Right renal cortex interstitium (tissue), 3 donors: ENCODE measurements at regions not wholly inside any gene's neighbourhood (a gene's known extent, or its start where the extent isn't known, plus 50 kb on each side); places are given as distances from the start of the nearest gene placed in this dataset.

Source experiments
- DNase-seq, 3 donors: peaks; one replicate each; pipeline ENCODE4 v3.0.0-alpha.2; 2013; ENCODE audit warnings: low read depth in 3 of 3, low spot score in 2 of 3

GRCh38 chr9:84570482-84571154 lies 98.9 kb upstream of the NTRK2 start:
- DNase-seq: no peak

DNA sequence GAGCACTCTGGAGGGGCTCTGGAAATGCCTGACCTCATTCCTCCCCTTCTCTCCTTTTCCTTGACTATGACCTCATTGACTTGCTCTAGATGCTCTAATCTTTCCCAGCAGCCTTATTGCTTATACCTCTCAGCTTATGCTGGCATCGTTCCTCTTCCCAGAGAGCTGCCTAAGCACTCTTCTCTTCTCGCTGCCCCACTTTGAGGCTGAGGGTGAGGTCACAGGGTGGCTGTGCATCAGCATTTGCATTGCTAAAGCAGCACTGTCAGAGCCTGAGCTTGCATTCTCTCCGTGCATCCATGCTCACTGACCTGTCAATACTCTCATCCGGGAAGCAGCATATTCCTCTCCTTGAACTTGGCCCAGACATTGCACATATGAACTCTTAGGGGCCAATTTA lies 96.4 kb upstream of the NTRK2 start:
- no peak for DNase-seq

DNA sequence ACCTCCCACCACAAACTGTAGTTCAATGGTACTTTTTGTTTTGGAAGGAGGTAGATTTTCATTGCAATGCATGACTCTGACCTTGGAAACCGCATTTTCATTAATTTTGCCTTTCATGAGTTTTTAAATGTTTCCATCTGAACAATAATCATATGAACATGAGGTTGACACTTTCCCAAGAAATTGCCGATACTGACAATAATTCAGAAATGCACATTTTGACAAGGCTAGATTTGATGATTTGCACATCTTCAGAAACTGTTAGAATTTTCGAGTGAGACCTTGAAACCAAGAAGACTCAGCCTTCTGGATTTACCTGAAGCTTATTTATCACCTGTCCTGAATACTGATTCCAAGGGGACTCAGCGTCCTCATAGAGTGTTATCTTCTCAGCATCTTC lies 93.8 kb upstream of the NTRK2 start:
- DNase-seq: no peak

DNA sequence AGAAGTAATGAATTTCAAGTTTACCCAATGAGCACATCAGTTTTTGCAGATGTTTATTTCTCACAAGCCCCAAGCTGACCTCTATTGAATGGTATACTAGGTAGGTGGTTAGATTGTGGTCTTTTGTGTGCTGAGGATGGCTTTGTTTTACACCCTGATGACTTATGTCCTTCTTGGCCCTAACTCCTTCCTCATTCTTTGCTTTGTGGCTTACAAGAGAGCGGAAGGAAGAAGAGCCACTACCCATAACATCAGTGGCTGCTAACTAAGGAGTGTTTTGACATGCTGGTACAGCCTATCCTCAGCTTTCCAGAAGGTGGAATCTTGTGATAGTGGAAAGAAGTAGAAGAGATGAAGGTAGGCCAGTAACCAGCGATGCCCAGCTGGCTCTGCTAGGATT lies 85.7 kb upstream of the NTRK2 start:
- no peak for DNase-seq

GRCh38 chr9:84586662-84587061 lies 82.9 kb upstream of the NTRK2 start:
- DNase-seq: no peak

DNA sequence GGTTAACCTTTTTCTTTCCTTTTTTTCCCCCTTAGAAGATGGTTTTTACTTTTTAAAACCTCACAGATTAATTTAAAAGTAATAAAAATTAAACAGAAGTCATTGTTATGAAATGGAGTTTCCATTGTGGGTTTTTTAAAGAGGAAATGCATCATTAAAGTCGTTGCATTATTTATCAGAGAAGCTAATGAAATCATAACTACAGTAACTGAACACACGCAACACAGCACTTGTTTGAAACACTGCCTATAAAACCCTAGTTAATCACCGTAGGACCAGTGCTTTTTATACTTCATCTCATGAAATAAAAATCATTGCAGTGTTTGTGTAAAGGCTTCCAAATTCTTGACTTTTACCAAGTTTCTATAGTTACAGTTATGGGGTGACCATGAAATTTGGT lies 82.4 kb upstream of the NTRK2 start:
- DNase-seq: no peak

DNA sequence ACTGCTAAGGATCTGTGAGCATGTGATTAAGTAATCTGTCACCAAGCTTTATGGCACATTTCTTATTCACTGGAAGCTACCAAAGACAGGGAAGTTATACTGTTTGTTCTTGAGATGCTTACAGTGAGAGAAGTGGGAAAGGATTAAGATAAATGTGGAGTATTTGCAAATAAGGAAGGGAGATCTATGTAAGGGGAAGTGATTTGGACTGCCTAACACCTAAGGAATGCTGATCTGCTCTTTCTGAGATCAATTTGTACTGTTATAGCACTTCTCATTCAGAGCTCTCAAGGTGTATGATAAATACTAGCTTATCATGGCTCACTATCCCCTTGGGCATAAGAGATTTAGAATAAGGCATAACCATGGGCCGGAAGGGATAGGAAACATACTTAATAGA lies 80.0 kb upstream of the NTRK2 start:
- no peak for DNase-seq

- DNase-seq: no peak
Measured at GRCh38 chr9:84590706-84591105, 78.8 kb upstream of the NTRK2 start.

GRCh38 chr9:84592918-84593317 lies 76.6 kb upstream of the NTRK2 start:
- no peak for DNase-seq

- DNase-seq: no peak
Measured at GRCh38 chr9:84593352-84593751, 76.2 kb upstream of the NTRK2 start.

DNA sequence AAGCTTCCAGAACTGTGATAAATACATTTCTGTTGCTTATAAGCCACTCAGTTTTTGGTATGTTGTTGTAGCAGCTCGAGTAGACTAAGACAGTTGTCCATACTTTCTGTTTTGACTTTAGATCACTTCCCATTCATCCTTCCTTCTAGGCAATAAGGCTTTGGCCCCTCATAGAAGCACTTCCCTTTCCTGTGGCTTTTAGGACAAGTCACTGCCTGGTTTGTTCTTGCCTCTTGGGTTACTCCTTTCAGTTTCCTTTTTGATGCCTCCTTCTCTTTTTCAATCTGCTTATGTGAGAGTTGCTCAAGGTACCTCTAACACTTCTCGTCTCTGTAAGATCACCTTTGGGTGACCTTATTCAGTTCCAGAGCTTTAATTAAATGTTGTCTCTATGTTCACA lies 72.4 kb upstream of the NTRK2 start:
- DNase-seq: no peak

- DNase-seq: no peak
Measured at GRCh38 chr9:84598921-84599636, 70.5 kb upstream of the NTRK2 start.

DNA sequence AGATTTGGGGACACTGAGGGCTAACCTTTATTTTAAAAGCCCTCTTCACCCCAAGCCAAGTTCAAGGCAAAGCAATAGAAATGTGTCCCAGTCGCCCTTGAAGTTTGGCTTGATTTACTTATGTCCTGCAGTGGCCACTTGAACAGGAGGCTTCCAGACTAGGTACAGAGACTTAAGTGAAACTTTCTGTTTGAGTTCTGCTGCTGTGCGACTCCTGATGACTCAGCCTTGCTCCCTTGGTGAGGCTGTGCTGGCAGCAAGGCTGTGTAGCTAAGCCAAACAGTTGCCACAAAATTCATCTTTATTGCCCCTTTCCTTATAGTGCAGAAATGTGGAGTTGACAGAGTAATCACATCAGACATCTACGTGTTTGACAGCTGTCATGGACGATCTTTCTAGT lies 68.8 kb upstream of the NTRK2 start:
- no peak for DNase-seq

DNA sequence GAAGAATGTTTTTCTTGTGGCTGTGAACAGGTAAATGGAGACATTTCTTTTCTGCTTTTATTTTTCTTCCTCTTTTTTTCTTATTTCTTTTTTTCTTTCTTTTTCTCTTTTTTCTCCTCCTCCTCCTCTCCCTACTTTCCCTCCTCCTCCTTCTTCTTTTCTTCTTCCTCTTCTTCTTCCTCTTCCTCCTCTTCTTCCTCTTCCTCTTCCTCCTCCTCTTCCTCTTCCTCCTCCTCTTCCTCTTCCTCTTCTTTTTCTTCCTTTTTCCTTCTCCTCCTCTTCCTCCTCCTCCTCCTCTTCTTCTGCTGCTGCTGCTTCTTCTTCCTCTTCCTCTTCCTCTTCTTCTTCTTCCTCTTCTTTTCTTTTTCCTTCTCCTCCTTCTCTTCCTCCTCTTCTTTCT lies 65.3 kb upstream of the NTRK2 start:
- DNase-seq: no peak

DNA sequence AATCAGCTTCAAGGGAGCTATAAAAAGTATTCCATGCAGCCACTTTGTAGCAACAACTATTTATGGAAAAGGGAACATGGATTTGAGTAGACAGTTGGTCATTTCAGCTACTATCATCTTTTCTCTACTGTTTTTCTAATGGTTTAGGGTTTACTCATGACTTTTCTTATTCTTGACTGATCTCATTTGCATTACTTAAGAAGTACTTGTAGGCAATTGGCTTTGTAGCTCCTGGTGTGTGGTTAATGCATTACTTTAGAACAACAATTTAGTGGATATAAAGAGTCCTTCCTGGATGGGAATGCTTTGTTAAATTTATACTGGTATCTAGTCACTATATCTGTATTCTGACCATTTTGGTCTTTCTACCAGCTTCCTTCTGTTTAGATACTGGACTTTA lies 59.8 kb upstream of the NTRK2 start:
- DNase-seq: no peak

DNA sequence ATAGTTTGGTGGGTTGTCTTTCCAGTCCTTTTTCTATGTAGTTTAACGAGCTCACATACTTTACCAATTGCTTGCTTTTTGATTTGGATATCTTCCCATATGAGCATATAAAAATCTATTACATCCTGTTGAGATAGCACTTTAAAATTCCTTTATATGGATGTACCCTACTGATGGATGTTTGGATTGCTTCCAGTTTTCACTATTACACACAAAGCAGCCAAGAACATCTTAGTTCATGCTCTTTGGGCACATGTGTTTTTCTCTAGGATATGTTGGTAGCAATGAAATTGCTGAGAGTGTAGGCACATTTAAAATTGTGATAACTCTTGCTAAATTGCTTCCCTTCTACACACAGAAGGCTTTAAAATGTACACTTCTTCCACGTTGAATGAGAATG lies 56.1 kb upstream of the NTRK2 start:
- DNase-seq: no peak

- no peak for DNase-seq
Measured at GRCh38 chr9:84615544-84615943, 54.0 kb upstream of the NTRK2 start.

DNA sequence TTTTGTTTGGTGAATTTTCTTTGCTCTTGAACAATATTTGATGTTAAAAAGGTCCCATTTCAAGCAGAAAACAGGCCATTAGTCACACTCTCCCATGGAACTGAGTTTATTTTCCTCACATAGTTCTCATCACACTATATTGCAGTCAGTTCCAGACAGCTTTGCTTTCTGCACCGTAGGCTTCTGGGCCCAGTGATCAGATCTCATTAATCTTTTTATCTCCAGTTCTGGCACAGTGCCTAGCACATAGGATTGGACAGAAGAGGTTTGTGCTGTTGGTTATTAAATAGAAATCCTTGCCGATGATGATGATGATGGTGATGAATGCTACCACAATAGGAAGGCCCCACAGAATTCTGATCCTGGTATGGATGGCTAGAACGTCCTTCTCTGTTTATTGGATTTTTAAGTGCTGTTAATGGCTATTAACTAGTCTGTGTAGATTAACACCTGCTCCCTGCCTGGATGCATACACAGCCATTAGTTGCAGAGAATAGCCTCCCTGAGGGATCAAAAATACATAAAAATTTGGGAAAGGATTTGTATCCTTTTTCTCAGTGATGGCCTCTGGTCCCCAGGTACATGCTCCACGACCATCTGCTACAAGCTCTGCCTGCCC lies 52.0 kb upstream of the NTRK2 start:
- no peak for DNase-seq
